GM21423 (cell line): ENCODE measurements at regions not wholly inside any gene's neighbourhood (a gene's known extent, or its start where the extent isn't known, plus 50 kb on each side); places are given as distances from the start of the nearest gene placed in this dataset.
"Not testable (repeated sequence)": the region's sequence is repeated elsewhere in the genome, so short reads cannot be mapped to it uniquely, and the experiment has no call there.

Experiments used
- ATAC-seq: cut with Tn5 transposase; IDR thresholded peaks from one replicate; pipeline ENCODE4 v1.9.1; 2021; ENCODE audit warnings: mild to moderate bottlenecking, moderate library complexity; ENCODE audit not compliant: unreplicated experiment

- ATAC-seq, result no peak
These were observed 87.2 kb upstream of the NCOR2 start for GRCh38 chr12:124654666-124655047.

GRCh38 chr12:124653169-124653931, 85.9 kb upstream of the NCOR2 start:
- no peak for ATAC-seq

- ATAC-seq, result no peak
These were observed 85.2 kb upstream of the NCOR2 start for GRCh38 chr12:124652661-124653060.

GRCh38 chr12:124651516-124652273, 84.3 kb upstream of the NCOR2 start:
- ATAC-seq, result no peak

- no peak for ATAC-seq
These were observed 83.5 kb upstream of the NCOR2 start for GRCh38 chr12:124650912-124651311.

- no peak for ATAC-seq
These were observed 81.4 kb upstream of the NCOR2 start for GRCh38 chr12:124648710-124649384.

- no peak for ATAC-seq
These were observed 79.9 kb upstream of the NCOR2 start for GRCh38 chr12:124647316-124647715.

GRCh38 chr12:124646385-124647230, 79.2 kb upstream of the NCOR2 start:
- ATAC-seq, result no peak

- ATAC-seq, result no peak
These were observed 78.3 kb upstream of the NCOR2 start for GRCh38 chr12:124645530-124646244.

- not testable (repeated sequence) for ATAC-seq
These were observed 76.4 kb upstream of the NCOR2 start for GRCh38 chr12:124643768-124644167.

- ATAC-seq, result no peak
These were observed 74.7 kb upstream of the NCOR2 start for GRCh38 chr12:124642105-124642504.

GRCh38 chr12:124641591-124641990, 74.2 kb upstream of the NCOR2 start:
- ATAC-seq, result no peak

- ATAC-seq, result no peak
These were observed 72.6 kb upstream of the NCOR2 start for GRCh38 chr12:124640056-124640455.

GRCh38 chr12:124639122-124639806, 71.9 kb upstream of the NCOR2 start:
- ATAC-seq, result no peak

- no peak for ATAC-seq
These were observed 70.2 kb upstream of the NCOR2 start for GRCh38 chr12:124637581-124637981.

- ATAC-seq, result no peak
These were observed 69.8 kb upstream of the NCOR2 start for GRCh38 chr12:124637163-124637562.

GRCh38 chr12:124636138-124636978, 68.9 kb upstream of the NCOR2 start:
- no peak for ATAC-seq

GRCh38 chr12:124635316-124635715, 67.9 kb upstream of the NCOR2 start:
- ATAC-seq, result no peak
